Mesenchymal stem cell (in vitro differentiated cells and primary cell): ENCODE measurements at regions not wholly inside any gene's neighbourhood (a gene's known extent, or its start where the extent isn't known, plus 50 kb on each side); places are given as distances from the start of the nearest gene placed in this dataset.

Experiments
- DNase-seq: peaks from one replicate; pipeline ENCODE4 v3.0.0-alpha.2; 2013
- H2AFZ ChIP-seq: one replicate; pipeline ENCODE4 v1.6.1; 2013; ENCODE audit warnings: low read depth, mild to moderate bottlenecking, control low read depth, inconsistent platforms, low read length, moderate library complexity
- H2AK5ac ChIP-seq: 2 replicates; pipeline ENCODE4 v1.6.1; 2013; ENCODE audit warnings: low read length, moderate library complexity, mild to moderate bottlenecking, inconsistent platforms; ENCODE audit not compliant: severe bottlenecking
- H2BK120ac ChIP-seq: one replicate; pipeline ENCODE4 v1.6.1; 2013; ENCODE audit warnings: low read depth, mild to moderate bottlenecking, inconsistent platforms, low read length, moderate library complexity
- H2BK12ac ChIP-seq, 2 experiments: one replicate each; pipeline ENCODE4 v1.6.1; 2013; ENCODE audit warnings: inconsistent platforms in 2 of 2, low read length in 2 of 2, mild to moderate bottlenecking in 2 of 2, moderate library complexity in 2 of 2, control low read depth in 1 of 2
- H2BK15ac ChIP-seq: one replicate; pipeline ENCODE4 v1.6.1; 2013; ENCODE audit warnings: mild to moderate bottlenecking, low read depth, inconsistent platforms; ENCODE audit not compliant: poor library complexity, severe bottlenecking
- H2BK5ac ChIP-seq: 2 replicates; pipeline ENCODE4 v1.6.1; 2013; ENCODE audit warnings: low read depth, mild to moderate bottlenecking, low read length, control low read depth, inconsistent platforms; ENCODE audit not compliant: poor library complexity, severe bottlenecking
- H3K14ac ChIP-seq, 2 experiments: one replicate each; pipeline ENCODE4 v1.6.1; 2013; ENCODE audit warnings: inconsistent platforms in 2 of 2, low read length in 2 of 2, control low read depth in 1 of 2, mild to moderate bottlenecking in 1 of 2, moderate library complexity in 1 of 2
- H3K18ac ChIP-seq, 2 experiments: one replicate each; pipeline ENCODE4 v1.6.1; 2013; ENCODE audit warnings: inconsistent platforms in 2 of 2, low read length in 2 of 2, control low read depth in 1 of 2, low read depth in 1 of 2, mild to moderate bottlenecking in 1 of 2
- H3K23ac ChIP-seq, 2 experiments: one replicate each; pipeline ENCODE4 v1.6.1; 2013; ENCODE audit warnings: inconsistent platforms in 2 of 2, low read length in 2 of 2, mild to moderate bottlenecking in 2 of 2, moderate library complexity in 2 of 2, control low read depth in 1 of 2
- H3K27ac ChIP-seq: 2 replicates; pipeline ENCODE4 v1.5.1; 2013; ENCODE audit warnings: mild to moderate bottlenecking, moderate library complexity, low read length, control low read depth, inconsistent platforms; ENCODE audit not compliant: poor library complexity, severe bottlenecking
- H3K27me3 ChIP-seq, 2 experiments: 2 replicates each; pipeline versions ENCODE4 v1.6.1 to v1.7.0; 2013; ENCODE audit warnings: low read length in 2 of 2, mild to moderate bottlenecking in 2 of 2, moderate library complexity in 2 of 2, control low read depth in 1 of 2, inconsistent platforms in 1 of 2; ENCODE audit not compliant: control insufficient read depth in 1 of 2, insufficient read depth in 1 of 2
- H3K36me3 ChIP-seq, 2 experiments: 2 replicates each; pipeline versions ENCODE4 v1.6.1 to v1.7.0; 2013; ENCODE audit warnings: low read length in 2 of 2, control low read depth in 1 of 2, inconsistent platforms in 1 of 2, low read depth in 1 of 2, mild to moderate bottlenecking in 1 of 2; ENCODE audit not compliant: insufficient read depth in 2 of 2, control insufficient read depth in 1 of 2
- H3K4ac ChIP-seq, 2 experiments: one replicate each; pipeline ENCODE4 v1.6.1; 2013; ENCODE audit warnings: inconsistent platforms in 2 of 2, low read length in 2 of 2, mild to moderate bottlenecking in 2 of 2, moderate library complexity in 2 of 2, control low read depth in 1 of 2, low read depth in 1 of 2
- H3K4me1 ChIP-seq: 2 replicates; pipeline ENCODE4 v1.6.1; 2013; ENCODE audit warnings: low read depth, low read length, control low read depth; ENCODE audit not compliant: control insufficient read depth, insufficient read depth
- H3K4me2 ChIP-seq: 2 replicates; pipeline ENCODE4 v1.6.1; 2013; ENCODE audit warnings: low read length, mild to moderate bottlenecking, inconsistent platforms; ENCODE audit not compliant: poor library complexity, severe bottlenecking
- H3K4me3 ChIP-seq, 2 experiments: 2 replicates each; pipeline versions ENCODE4 v1.5.1 to v1.7.0; 2013; ENCODE audit warnings: low read length in 2 of 2, mild to moderate bottlenecking in 2 of 2, control low read depth in 1 of 2, low read depth in 1 of 2; ENCODE audit not compliant: insufficient read depth in 1 of 2
- H3K79me1 ChIP-seq: replicated peaks from 2 replicates; pipeline ENCODE4 v1.6.1; 2013; ENCODE audit warnings: mild to moderate bottlenecking, control low read depth, low read length, inconsistent platforms; ENCODE audit not compliant: poor library complexity, severe bottlenecking
- H3K9ac ChIP-seq: 2 replicates; pipeline ENCODE4 v1.7.0; 2013; ENCODE audit warnings: mild to moderate bottlenecking, low read length, moderate library complexity
- H3K9me3 ChIP-seq: 2 replicates; pipeline ENCODE4 v1.7.0; 2013; ENCODE audit warnings: mild to moderate bottlenecking, low read length; ENCODE audit not compliant: control insufficient read depth
- H4K8ac ChIP-seq: one replicate; pipeline ENCODE4 v1.6.1; 2013; ENCODE audit warnings: inconsistent platforms, mild to moderate bottlenecking, low read length, moderate library complexity
- H4K91ac ChIP-seq: one replicate; pipeline ENCODE4 v1.6.1; 2013; ENCODE audit warnings: mild to moderate bottlenecking, low read length, inconsistent platforms
- WGBS: methylation state at CpG from one replicate; pipeline ENCODE4 v1.1.7; 2013; ENCODE audit warnings: mixed read lengths; 5-methylcytosine and 5-hydroxymethylcytosine counted together

GRCh38 chr3:87164245-87164644, 62.9 kb upstream of the CHMP2B start:
- Histone ChIP-seq H3K27ac (no peak overlapping the region), H3K36me3 (no peaks in the 10 kb centered on the region), H3K27me3 (no peaks in the 10 kb centered on the region), H3K4me3 (no peak overlapping the region), H3K4ac (no peak overlapping the region), H2BK120ac (no peak overlapping the region), H4K91ac (no peak overlapping the region), H3K9ac (no peak overlapping the region), H3K4me1 (no peaks in the 10 kb centered on the region), H3K18ac (no peak overlapping the region), H3K4me2 (no peak overlapping the region), H3K79me1 (no peaks in the 10 kb centered on the region), H2BK5ac (no peak overlapping the region), H2BK12ac (no peak overlapping the region), H2AK5ac (no peak overlapping the region), H2BK15ac (no peak overlapping the region), H3K14ac (no peak overlapping the region), H3K23ac (no peak overlapping the region), H4K8ac (no peak overlapping the region), H3K9me3 (no peaks in the 10 kb centered on the region), H2AFZ (no peak overlapping the region)
- DNase-seq, result no peak
- WGBS, result no CpG with 5 or more reads among the region's 3 CpGs

- H2AK5ac ChIP-seq, result no peak overlapping the region
- H3K4me3 ChIP-seq, result no peak overlapping the region
- H3K27me3 ChIP-seq, result no peaks in the 10 kb centered on the region
- no peak overlapping the region for H2BK5ac ChIP-seq
- no peak overlapping the region for H2BK12ac ChIP-seq
- H3K18ac ChIP-seq, result no peak overlapping the region
- H3K36me3 ChIP-seq, result no peaks in the 10 kb centered on the region
- 100% methylated on average over 1 of the region's 3 CpGs for WGBS
- H3K4ac ChIP-seq, result no peak overlapping the region
- H4K91ac ChIP-seq, result no peak overlapping the region
- H3K27ac ChIP-seq, result no peak overlapping the region
- H3K14ac ChIP-seq, result no peak overlapping the region
- H3K9me3 ChIP-seq, result no peaks in the 10 kb centered on the region
- H2BK120ac ChIP-seq, result no peak overlapping the region
- H2AFZ ChIP-seq, result no peak overlapping the region
- no peaks in the 10 kb centered on the region for H3K79me1 ChIP-seq
- no peak for DNase-seq
- H3K9ac ChIP-seq, result no peak overlapping the region
- H2BK15ac ChIP-seq, result no peak overlapping the region
- no peak overlapping the region for H3K23ac ChIP-seq
- H3K4me1 ChIP-seq, result no peaks in the 10 kb centered on the region
- H3K4me2 ChIP-seq, result no peak overlapping the region
- H4K8ac ChIP-seq, result no peak overlapping the region
Measured at GRCh38 chr3:87161851-87162250, 65.3 kb upstream of the CHMP2B start.

GRCh38 chr3:87161417-87161816, 65.7 kb upstream of the CHMP2B start:
- no CpG with 5 or more reads among the region's 1 CpG for WGBS
- no peak overlapping the region for H2BK120ac ChIP-seq

DNA sequence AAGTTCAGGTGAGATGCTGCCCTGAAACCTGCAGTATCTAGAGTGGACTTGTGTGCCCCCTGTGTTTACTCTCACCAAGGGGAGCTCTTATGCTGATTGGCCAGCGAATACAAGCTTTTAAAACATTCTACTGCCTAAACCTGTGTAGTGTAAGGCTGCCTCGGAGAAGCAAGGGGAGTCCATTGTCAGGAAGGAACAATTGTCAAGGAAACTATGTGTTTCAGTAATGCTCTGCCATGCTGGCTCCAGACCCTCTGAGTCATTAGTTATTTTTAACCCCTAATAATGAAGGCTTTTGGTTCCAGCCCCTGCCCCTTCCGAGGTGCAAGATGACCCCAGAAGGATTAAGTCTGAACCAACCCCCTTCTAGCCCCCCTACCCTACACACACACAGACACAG, 66.1 kb upstream of the CHMP2B start:
- 70% methylated on average over 2 of the region's 3 CpGs for WGBS
- H2BK12ac ChIP-seq, result no peak overlapping the region

More at GRCh38 chr3:87161417-87161816, 65.7 kb upstream of the CHMP2B start:
- Histone ChIP-seq H3K4me3 (no peak overlapping the region), H4K91ac (no peak overlapping the region), H3K4ac (no peak overlapping the region), H2BK15ac (no peak overlapping the region), H3K4me1 (no peaks in the 10 kb centered on the region), H3K18ac (no peak overlapping the region), H2BK12ac (no peak overlapping the region), H3K36me3 (no peaks in the 10 kb centered on the region), H3K23ac (no peak overlapping the region), H3K4me2 (no peak overlapping the region), H3K9ac (no peak overlapping the region), H2AFZ (no peak overlapping the region), H3K27me3 (no peaks in the 10 kb centered on the region), H3K9me3 (no peaks in the 10 kb centered on the region), H3K79me1 (no peaks in the 10 kb centered on the region), H2AK5ac (no peak overlapping the region), H3K27ac (no peak overlapping the region), H4K8ac (no peak overlapping the region), H2BK5ac (no peak overlapping the region), H3K14ac (no peak overlapping the region)
- DNase-seq, result no peak

More for the DNA sequence above, 66.1 kb upstream of the CHMP2B start:
- no peaks in the 10 kb centered on the region for H3K9me3 ChIP-seq
- H3K9ac ChIP-seq, result no peak overlapping the region
- no peak overlapping the region for H3K4me3 ChIP-seq
- H3K23ac ChIP-seq, result no peak overlapping the region
- H2AK5ac ChIP-seq, result no peak overlapping the region
- H4K8ac ChIP-seq, result no peak overlapping the region
- H3K18ac ChIP-seq, result no peak overlapping the region
- H3K27ac ChIP-seq, result no peak overlapping the region
- H4K91ac ChIP-seq, result no peak overlapping the region
- H3K36me3 ChIP-seq, result no peaks in the 10 kb centered on the region
- H2BK5ac ChIP-seq, result no peak overlapping the region
- no peak overlapping the region for H3K4me2 ChIP-seq
- no peak overlapping the region for H2BK15ac ChIP-seq
- H2BK120ac ChIP-seq, result no peak overlapping the region
- no peak overlapping the region for H2AFZ ChIP-seq
- no peak for DNase-seq
- no peaks in the 10 kb centered on the region for H3K4me1 ChIP-seq
- no peaks in the 10 kb centered on the region for H3K27me3 ChIP-seq
- H3K14ac ChIP-seq, result no peak overlapping the region
- no peak overlapping the region for H3K4ac ChIP-seq
- H3K79me1 ChIP-seq, result no peaks in the 10 kb centered on the region
